Astrocyte of the spinal cord (primary cell): ENCODE measurements at regions not wholly inside any gene's neighbourhood (a gene's known extent, or its start where the extent isn't known, plus 50 kb on each side); places are given as distances from the start of the nearest gene placed in this dataset.

ENCODE experiments used
- DNase-seq: peaks from one replicate; pipeline ENCODE4 v3.0.0; 2011; ENCODE audit warnings: low read depth, low spot score
- H3K4me3 ChIP-seq: 2 replicates; pipeline ENCODE4 v1.5.1; 2011; ENCODE audit warnings: low read depth, mild to moderate bottlenecking, low read length, moderate library complexity
- CTCF ChIP-seq: IDR thresholded peaks from 2 replicates; pipeline ENCODE4 v1.5.1; 2012; ENCODE audit warnings: low read depth, mild to moderate bottlenecking, low read length, inconsistent platforms
- in situ Hi-C: cut with HindIII; loops from 2 replicates; pipeline ENCODE4 v1.10.0; 2017; ENCODE audit warnings: low sequenced_read_pairs

GRCh38 chr3:40613306-40613705 is 88.5 kb downstream of the ZNF621 start:
- in situ Hi-C loops = no loop called here
- TF ChIP-seq CTCF = no peak
- DNase-seq = no peak

GRCh38 chr3:40615110-40615915 is 90.6 kb downstream of the ZNF621 start:
- no peak for TF ChIP-seq CTCF
- H3K4me3 ChIP-seq = peak overlapping the region; percentile 7
- DNase-seq = no peak
- in situ Hi-C loops = no loop called here

More at GRCh38 chr3:40613306-40613705, 88.5 kb downstream of the ZNF621 start:
- no peak overlapping the region for H3K4me3 ChIP-seq

- no peak for DNase-seq
- in situ Hi-C loops = no loop called here
- no peak for TF ChIP-seq CTCF
- H3K4me3 ChIP-seq = peak overlapping the region; percentile 7
Observed at GRCh38 chr3:40615918-40616819, 91.4 kb downstream of the ZNF621 start.

- no peak overlapping the region for H3K4me3 ChIP-seq
- DNase-seq = no peak
- TF ChIP-seq CTCF = no peak
- in situ Hi-C loops = no loop called here
Observed at GRCh38 chr3:40617084-40617483, 92.3 kb downstream of the ZNF621 start.

GRCh38 chr3:40618158-40618557 is 93.4 kb downstream of the ZNF621 start:
- no peak overlapping the region for H3K4me3 ChIP-seq
- DNase-seq = no peak
- in situ Hi-C loops = no loop called here
- TF ChIP-seq CTCF = no peak

- DNase-seq = no peak
- in situ Hi-C loops = no loop called here
- no peak for TF ChIP-seq CTCF
- H3K4me3 ChIP-seq = no peak overlapping the region
Observed at GRCh38 chr3:40620151-40620550, 95.4 kb downstream of the ZNF621 start.
